ENCODE measurements at regions not wholly inside any gene's neighbourhood (a gene's known extent, or its start where the extent isn't known, plus 50 kb on each side); places are given as distances from the start of the nearest gene placed in this dataset.

DNA sequence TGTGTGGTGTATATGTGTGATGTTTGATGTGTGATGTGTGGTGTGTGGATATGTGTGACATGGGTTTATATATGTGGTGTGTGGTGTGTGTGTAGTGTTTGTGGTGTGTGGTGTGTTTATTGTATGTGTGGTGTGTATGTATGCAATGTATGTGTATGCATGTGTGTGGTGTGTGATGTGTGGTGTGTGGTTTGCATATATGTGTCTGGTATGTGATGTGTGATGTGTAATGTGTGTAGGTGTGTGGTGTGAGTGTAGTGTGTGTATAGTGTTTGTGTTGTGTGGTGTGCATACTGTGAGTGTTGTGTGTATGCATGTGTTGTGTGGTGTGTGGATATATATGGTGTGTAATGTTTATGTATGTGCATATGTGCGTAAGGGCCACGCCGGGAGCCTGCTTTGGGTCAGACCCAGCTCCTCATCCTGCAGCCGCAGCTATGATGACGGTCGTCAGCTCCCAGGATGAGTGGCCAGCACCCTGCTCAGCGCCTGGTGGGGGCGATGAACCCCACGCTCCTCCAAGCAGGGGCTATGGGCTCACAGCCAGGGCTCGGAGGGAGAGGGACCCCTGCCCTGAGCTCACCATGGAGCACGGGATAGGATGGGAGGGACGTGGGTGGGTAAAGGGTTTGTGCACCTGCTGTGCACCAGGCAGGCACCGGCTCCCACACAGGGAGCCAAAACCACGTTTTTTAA is 331.3 kb downstream of the EIPR1 start:
- TF ChIP-seq, protein P1, sequence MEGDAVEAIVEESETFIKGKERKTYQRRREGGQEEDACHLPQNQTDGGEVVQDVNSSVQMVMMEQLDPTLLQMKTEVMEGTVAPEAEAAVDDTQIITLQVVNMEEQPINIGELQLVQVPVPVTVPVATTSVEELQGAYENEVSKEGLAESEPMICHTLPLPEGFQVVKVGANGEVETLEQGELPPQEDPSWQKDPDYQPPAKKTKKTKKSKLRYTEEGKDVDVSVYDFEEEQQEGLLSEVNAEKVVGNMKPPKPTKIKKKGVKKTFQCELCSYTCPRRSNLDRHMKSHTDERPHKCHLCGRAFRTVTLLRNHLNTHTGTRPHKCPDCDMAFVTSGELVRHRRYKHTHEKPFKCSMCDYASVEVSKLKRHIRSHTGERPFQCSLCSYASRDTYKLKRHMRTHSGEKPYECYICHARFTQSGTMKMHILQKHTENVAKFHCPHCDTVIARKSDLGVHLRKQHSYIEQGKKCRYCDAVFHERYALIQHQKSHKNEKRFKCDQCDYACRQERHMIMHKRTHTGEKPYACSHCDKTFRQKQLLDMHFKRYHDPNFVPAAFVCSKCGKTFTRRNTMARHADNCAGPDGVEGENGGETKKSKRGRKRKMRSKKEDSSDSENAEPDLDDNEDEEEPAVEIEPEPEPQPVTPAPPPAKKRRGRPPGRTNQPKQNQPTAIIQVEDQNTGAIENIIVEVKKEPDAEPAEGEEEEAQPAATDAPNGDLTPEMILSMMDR (IDR thresholded peaks at IDR 0.05; ENCODE audit: low read depth, low read length, missing input control), result no peak
- no peak for TF ChIP-seq RAD21 (IDR thresholded peaks at IDR 0.05)

Data from liver (tissue), 3 donors.